ENCODE measurements at regions not wholly inside any gene's neighbourhood (a gene's known extent, or its start where the extent isn't known, plus 50 kb on each side); places are given as distances from the start of the nearest gene placed in this dataset.

- TF ChIP-seq POLR2AphosphoS5 (IDR thresholded peaks at IDR 0.05; ENCODE audit: low read depth, low read length) (no peak), REST (IDR thresholded peaks at IDR 0.05; ENCODE audit: insufficient read depth in 1 of 2, low read depth in 2 of 2, low read length in 2 of 2) (no peak), FOXP2 (optimal IDR thresholded peaks at IDR 0.05; ENCODE audit: borderline replicate concordance, extremely low read depth, extremely low read length, insufficient read depth) (no peak), SIN3A (IDR thresholded peaks at IDR 0.05; ENCODE audit: borderline replicate concordance, insufficient read depth, low read length) (no peak), TAF1 (IDR thresholded peaks at IDR 0.05; ENCODE audit: borderline replicate concordance, insufficient read depth, low read length) (no peak)
Measured at GRCh38 chr3:23647706-23648258, 158.0 kb upstream of the UBE2E1 start.

GRCh38 chr3:23648326-23648995 is 157.3 kb upstream of the UBE2E1 start:
- no peak for TF ChIP-seq REST (IDR thresholded peaks at IDR 0.05; ENCODE audit: insufficient read depth in 1 of 2, low read depth in 2 of 2, low read length in 2 of 2)
- no peak for TF ChIP-seq FOXP2 (optimal IDR thresholded peaks at IDR 0.05; ENCODE audit: borderline replicate concordance, extremely low read depth, extremely low read length, insufficient read depth)
- no peak for TF ChIP-seq TAF1 (IDR thresholded peaks at IDR 0.05; ENCODE audit: borderline replicate concordance, insufficient read depth, low read length)
- no peak for TF ChIP-seq SIN3A (IDR thresholded peaks at IDR 0.05; ENCODE audit: borderline replicate concordance, insufficient read depth, low read length)
- no peak for TF ChIP-seq POLR2AphosphoS5 (IDR thresholded peaks at IDR 0.05; ENCODE audit: low read depth, low read length)

- TF ChIP-seq SIN3A (IDR thresholded peaks at IDR 0.05; ENCODE audit: borderline replicate concordance, insufficient read depth, low read length) (no peak), REST (IDR thresholded peaks at IDR 0.05; ENCODE audit: insufficient read depth in 1 of 2, low read depth in 2 of 2, low read length in 2 of 2) (no peak), POLR2AphosphoS5 (IDR thresholded peaks at IDR 0.05; ENCODE audit: low read depth, low read length) (no peak), TAF1 (IDR thresholded peaks at IDR 0.05; ENCODE audit: borderline replicate concordance, insufficient read depth, low read length) (no peak), FOXP2 (optimal IDR thresholded peaks at IDR 0.05; ENCODE audit: borderline replicate concordance, extremely low read depth, extremely low read length, insufficient read depth) (no peak)
Measured at GRCh38 chr3:23648996-23649395, 156.8 kb upstream of the UBE2E1 start.

- TF ChIP-seq FOXP2 (optimal IDR thresholded peaks at IDR 0.05; ENCODE audit: borderline replicate concordance, extremely low read depth, extremely low read length, insufficient read depth) (no peak), POLR2AphosphoS5 (IDR thresholded peaks at IDR 0.05; ENCODE audit: low read depth, low read length) (no peak), REST (IDR thresholded peaks at IDR 0.05; ENCODE audit: insufficient read depth in 1 of 2, low read depth in 2 of 2, low read length in 2 of 2) (no peak), TAF1 (IDR thresholded peaks at IDR 0.05; ENCODE audit: borderline replicate concordance, insufficient read depth, low read length) (no peak), SIN3A (IDR thresholded peaks at IDR 0.05; ENCODE audit: borderline replicate concordance, insufficient read depth, low read length) (no peak)
Measured at GRCh38 chr3:23649448-23649847, 156.3 kb upstream of the UBE2E1 start.

Data from PFSK-1 (cell line).